ENCODE measurements at regions not wholly inside any gene's neighbourhood (a gene's known extent, or its start where the extent isn't known, plus 50 kb on each side); places are given as distances from the start of the nearest gene placed in this dataset.

DNA sequence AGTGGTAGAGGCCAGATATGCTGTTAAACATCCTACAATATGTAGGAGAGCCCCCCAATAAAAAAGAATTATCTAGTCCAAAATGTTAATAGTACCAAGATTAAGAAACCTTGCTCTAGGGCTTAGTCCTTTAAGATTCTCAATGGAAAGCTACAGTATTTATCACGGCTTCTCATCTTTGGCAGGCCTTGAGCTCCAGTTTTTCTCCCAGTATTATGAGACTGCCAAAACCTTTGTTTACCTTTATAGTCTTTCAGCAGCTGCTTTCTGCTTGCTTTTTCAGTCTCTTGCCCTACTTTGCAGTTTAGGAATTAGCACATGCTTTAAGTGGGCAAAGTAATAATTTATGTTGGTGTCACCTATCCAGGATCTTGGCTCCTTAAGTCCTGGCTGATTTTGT lies 59.7 kb downstream of the NHLRC1 start:
- no peak overlapping the region for H3K4me3 ChIP-seq (ENCODE audit: control insufficient read depth, low read depth, low read length)
- TF ChIP-seq, protein P1, sequence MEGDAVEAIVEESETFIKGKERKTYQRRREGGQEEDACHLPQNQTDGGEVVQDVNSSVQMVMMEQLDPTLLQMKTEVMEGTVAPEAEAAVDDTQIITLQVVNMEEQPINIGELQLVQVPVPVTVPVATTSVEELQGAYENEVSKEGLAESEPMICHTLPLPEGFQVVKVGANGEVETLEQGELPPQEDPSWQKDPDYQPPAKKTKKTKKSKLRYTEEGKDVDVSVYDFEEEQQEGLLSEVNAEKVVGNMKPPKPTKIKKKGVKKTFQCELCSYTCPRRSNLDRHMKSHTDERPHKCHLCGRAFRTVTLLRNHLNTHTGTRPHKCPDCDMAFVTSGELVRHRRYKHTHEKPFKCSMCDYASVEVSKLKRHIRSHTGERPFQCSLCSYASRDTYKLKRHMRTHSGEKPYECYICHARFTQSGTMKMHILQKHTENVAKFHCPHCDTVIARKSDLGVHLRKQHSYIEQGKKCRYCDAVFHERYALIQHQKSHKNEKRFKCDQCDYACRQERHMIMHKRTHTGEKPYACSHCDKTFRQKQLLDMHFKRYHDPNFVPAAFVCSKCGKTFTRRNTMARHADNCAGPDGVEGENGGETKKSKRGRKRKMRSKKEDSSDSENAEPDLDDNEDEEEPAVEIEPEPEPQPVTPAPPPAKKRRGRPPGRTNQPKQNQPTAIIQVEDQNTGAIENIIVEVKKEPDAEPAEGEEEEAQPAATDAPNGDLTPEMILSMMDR (conservative IDR thresholded peaks at IDR 0.05; ENCODE audit: control insufficient read depth, insufficient read depth, low read depth, low read length), result no peak
- DNase-seq (ENCODE audit: low read depth), result no peak

DNA sequence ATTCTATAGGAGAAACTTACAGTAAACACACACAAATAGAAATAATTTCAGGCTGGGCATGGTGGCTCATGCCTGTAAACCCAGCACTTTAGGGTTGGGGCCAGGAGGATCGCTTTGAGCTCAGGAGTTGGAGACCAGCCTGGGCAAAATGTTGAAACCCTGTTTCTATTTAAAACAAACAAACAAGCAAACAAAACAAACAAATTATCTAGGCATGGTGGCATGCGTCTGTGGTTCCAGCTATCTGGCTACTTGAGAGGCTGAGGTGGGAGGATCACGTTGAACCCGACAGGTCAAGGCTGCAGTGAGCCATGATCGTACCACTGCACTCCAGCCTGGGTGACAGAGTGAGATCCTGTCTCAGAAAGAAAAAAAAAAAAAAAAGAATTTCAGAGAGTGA lies 64.0 kb downstream of the NHLRC1 start:
- no peak for DNase-seq (ENCODE audit: low read depth)
- TF ChIP-seq, protein P1 (conservative IDR thresholded peaks at IDR 0.05; ENCODE audit: control insufficient read depth, insufficient read depth, low read depth, low read length), result no peak
- no peak overlapping the region for H3K4me3 ChIP-seq (ENCODE audit: control insufficient read depth, low read depth, low read length)

DNA sequence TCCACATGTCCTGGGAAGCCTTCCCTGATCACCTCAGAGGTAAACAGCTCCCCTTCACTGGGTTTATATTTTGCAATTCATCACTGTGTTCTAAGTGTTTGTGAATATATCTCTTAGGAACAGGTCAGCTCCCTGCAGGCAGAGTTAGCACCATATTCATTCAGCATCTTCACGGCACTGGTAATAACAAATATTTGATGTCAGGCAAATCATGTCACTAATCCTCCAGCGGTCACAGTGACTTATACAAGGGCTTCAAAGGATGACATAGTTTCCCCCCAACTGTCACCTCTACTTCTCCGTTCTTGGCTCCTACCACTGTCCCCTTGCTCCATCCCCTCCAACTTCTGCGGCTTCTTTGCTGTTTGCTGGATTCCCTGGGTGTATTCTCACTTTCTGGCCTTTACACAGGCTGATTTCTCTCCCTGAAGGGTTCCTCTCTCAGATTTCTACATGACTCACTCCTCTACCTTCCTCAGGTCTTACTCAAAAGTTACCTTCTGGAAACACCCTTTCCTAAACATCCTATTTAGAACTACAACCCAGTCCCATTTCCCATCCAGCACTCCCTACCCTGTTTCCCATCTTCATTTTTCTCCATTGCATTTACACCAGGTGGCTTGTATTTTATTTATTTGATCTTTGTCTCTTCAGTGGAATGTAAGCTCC lies 66.6 kb downstream of the NHLRC1 start:
- no peak overlapping the region for H3K4me3 ChIP-seq (ENCODE audit: control insufficient read depth, low read depth, low read length)
- DNase-seq (ENCODE audit: low read depth), result no peak
- TF ChIP-seq, protein P1 (conservative IDR thresholded peaks at IDR 0.05; ENCODE audit: control insufficient read depth, insufficient read depth, low read depth, low read length), result no peak

DNA sequence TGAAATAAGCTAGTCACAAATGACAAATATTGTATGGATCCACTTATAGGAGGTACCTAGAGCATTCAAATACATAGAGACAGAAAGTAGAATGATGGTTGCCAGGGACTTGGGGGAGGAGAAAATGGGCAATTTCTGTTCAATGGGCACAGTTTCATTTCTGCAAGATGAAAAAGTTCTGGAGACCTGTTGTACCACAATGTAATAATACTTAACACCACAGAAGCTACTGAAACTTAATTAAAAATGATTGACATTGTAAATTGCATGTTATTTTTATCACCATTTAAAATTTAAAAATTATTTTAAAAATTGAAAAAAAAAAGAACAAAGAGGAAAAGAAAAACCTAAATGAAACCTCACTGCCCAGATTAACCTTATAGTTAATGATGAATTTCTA lies 67.4 kb downstream of the NHLRC1 start:
- TF ChIP-seq, protein P1 (conservative IDR thresholded peaks at IDR 0.05; ENCODE audit: control insufficient read depth, insufficient read depth, low read depth, low read length), result no peak
- no peak for DNase-seq (ENCODE audit: low read depth)
- no peak overlapping the region for H3K4me3 ChIP-seq (ENCODE audit: control insufficient read depth, low read depth, low read length)

DNA sequence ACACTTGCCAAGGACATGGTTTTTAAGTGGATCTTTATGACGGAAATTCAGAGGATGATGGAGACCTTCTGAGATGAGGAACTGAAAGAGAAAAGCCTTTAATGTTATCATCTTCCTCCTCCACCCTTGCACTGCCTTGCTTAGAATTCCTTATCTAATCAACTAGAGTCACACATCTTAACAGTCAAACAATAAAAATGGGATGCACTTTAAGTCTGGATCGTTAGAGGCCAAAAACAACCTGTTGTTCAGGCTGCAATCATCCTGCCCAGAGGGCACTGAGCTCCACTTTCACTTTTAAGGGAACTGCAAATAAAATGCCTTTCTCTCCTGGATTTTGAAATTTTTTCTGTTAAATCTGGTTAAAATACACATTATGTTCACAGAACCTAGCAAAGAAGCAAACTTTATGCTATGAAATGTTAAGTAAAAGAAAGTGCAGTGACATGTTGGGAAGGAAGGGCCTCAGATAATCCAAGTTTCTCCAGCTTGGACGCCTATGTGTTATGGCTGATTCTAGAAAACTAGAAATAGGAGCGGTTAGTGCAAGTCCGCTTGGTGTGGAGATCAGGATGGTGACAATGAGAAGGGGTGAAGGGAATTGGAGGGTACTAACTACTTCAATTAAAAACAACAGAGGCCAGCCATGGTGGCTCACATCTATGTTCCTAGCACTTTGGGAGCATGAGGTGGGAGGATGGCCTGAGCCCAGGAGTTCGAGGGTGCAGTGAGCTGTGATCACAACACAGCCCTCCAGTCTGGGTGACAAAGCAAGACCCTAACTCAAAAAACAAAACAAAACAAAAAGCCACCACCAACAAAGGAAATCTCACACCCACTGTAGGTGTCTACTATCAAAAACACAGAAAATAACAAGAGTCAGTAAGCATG lies 66.4 kb upstream of the KIF13A start:
- H3K4me3 ChIP-seq (ENCODE audit: control insufficient read depth, low read depth, low read length), result no peak overlapping the region
- DNase-seq (ENCODE audit: low read depth), result peak; percentile 5
- TF ChIP-seq, protein P1 (conservative IDR thresholded peaks at IDR 0.05; ENCODE audit: control insufficient read depth, insufficient read depth, low read depth, low read length), result no peak

DNA sequence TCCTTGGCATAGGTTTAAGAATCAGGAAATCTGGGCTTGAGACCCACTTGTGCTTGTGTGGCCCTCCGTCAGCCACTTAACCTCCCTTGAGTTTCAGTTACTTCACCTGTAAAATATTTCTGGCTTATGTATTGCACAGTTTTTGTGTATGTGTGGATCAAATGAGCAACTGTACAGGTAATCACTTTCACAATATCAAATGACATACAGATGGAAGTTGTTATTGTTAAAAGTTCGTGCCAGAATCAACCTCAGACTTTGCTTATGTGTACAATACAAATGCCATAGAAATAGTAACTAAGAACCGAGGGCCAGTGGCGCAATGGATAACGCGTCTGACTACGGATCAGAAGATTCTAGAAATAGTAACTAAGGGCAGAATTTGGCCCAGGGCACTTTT lies 65.6 kb upstream of the KIF13A start:
- TF ChIP-seq, protein P1 (conservative IDR thresholded peaks at IDR 0.05; ENCODE audit: control insufficient read depth, insufficient read depth, low read depth, low read length), result no peak
- peak; percentile 64 for DNase-seq (ENCODE audit: low read depth)
- no peak overlapping the region for H3K4me3 ChIP-seq (ENCODE audit: control insufficient read depth, low read depth, low read length)
